Left renal cortex interstitium (tissue), 4 donors: ENCODE measurements at regions not wholly inside any gene's neighbourhood (a gene's known extent, or its start where the extent isn't known, plus 50 kb on each side); places are given as distances from the start of the nearest gene placed in this dataset.

Experiments used
- DNase-seq, 4 donors: peaks; one replicate each; pipeline ENCODE4 v3.0.0-alpha.2; 2013; ENCODE audit warnings: low read depth in 4 of 4, low spot score in 2 of 4, missing footprints in 1 of 4

DNA sequence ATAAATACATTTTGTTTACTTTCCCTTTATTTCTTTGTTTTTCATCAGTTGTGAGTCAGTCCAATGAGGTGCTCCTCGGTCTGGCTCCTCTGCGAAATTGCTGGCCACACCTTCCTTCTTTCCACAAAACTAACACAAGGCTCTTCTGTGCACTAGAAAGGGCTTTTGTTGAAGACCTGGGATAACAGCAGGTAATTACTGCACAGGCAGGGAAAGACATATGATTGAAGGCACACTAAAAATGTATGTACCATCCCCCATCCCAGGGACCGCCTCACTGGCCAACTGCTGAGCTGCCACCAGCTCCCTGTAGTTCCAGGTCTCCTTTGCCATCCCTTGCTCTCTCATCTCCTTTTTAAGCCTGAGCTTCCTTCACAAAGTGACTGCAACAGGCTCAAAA, 180.5 kb downstream of the EFNB2 start:
- DNase-seq = no peak

DNA sequence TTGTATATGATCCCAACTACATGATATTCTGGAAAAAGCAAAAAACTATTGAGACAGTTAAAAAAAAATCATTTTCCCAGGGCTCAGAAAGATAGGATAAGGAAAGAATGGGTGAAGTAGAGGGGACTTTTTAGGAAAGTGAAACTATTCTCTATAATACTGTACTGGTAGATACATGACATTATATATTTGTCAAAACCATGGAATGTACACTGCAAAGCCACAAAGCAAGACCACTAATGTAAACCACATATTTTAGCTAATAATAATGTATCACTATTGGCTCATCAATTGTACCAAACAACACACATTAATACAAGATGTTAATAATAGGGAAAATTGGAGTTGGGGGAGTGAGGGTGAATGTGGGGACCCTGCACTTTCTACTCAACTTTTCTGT, 182.6 kb downstream of the EFNB2 start:
- DNase-seq = no peak

DNA sequence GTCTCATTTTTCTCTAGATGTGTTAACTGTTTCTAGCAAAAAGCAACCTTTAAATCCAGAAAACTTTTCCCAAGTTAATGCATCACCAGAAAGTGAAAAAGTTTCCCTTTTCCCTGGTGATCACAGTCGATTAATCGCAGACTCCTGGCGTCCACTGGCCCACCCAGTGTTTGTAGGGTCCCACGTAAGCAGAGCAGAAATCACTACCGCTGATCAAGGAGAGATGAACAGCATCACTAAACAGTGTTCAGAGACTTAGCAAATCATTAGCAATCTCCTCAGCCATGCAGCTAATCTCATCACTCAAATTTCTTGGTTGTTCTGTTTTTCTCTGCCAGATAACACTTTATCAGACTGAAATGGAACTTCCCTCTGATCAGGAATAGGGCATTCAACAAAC, 184.2 kb downstream of the EFNB2 start:
- DNase-seq = no peak

DNA sequence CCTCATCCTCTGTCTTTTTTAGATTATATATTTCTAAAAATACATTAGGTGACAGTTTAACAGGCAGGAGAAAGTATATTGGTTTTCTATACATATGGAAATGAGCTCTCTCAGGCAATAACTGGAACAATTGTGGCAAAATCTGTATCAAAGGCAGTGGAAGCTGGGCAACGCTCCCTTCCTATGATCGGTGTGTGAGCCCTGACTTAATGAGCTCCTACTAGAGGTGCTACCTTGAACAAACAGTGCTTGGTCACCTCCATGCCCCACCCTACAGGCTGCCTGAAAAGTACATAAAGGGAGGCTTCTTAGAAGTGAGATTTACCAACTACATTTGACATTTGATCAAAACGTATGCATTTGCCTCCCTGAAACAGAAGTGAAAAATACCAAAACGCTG, 185.3 kb downstream of the EFNB2 start:
- DNase-seq = no peak

DNA sequence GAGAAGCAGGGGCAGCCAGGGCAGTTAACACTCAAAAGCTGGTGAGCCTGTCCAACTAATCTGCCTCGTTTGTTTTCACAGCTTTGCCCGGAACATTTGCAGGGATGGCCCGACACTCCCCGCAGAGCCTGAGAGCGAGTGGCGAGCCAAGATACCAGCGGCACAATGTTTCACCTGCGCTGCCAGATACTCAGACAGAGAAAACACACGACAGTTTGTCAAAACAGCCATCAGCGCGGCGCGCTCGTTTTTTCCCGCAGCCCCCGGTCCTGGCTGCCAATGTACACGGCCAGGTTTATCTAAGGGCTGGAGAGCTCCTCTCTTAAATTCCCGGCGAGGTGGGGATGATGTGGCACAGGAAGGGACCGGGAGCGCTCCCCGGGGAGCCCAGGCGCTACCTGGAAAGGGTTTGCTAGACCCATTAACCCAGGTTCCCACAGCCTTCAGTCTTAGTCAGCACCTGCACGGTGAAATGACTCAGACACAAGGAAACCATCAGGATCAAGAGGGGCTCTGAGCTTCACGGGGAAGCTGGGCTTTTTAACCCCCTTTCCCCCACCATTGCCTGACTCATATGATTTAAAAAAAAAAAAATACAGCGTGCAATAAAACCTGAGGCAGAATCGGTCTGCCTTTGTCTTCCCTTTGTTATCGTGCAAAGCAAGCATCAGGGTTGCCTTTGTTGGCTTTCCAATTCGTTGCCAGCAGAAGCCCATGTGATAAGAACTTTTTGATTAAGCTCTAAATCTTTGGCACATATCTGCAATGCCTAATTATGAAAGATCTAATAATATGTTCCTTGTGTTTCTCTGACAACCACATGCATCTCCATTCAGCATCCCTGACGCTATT, 186.2 kb downstream of the EFNB2 start:
- no peak for DNase-seq

DNA sequence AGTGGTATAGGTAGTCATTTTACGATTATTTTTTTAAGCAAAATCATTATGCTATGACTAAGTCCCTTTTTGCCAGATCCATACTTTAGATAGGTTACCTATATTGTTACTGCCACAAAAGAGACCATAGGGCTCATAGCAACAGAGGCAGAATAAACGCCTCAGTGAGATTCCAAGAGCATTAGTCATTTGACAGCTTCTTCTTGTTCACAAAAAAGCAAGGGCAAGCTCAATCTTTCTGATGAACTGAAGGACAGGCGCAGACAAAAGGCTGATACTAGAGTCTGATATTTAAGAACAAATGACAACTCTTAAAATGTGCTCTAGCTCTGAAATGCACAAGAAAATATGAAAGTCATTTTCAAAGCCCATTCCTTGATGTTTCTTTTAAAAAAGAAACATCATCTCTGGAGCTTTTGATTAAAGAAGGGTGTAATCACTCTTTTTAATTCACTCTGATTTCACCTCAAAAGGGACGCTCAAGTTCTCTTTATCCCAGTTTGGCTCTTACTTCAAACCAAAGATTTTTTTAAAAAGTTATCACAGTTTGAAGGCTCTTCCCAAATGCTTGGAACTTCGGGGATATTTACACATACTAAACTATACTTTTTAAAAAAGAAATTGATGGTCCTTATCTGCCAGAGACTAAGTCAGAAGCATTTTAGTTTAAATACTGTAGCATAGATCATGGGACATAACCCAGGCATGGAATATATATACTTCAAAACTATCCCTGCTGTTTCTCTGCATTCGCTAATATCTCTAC, 187.2 kb downstream of the EFNB2 start:
- DNase-seq = no peak

DNA sequence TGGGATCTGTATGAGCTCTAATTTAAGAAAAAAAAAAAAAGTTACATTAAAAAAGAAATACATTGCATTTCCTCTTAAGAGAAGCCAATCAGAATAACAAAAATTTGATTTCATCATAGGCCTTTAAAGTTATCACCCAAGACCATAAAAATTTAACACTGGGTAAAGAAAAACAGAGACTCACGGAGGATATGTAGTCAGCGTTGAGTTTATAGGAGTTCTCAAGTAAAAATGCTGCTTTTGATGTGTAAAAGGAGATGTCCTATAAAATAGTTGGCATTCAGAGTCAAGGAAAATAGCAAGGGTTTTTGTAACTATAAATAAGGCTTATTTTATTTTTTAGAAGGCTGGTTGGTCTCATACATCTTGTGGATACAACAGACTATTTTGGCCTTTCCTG, 191.1 kb downstream of the EFNB2 start:
- no peak for DNase-seq

DNA sequence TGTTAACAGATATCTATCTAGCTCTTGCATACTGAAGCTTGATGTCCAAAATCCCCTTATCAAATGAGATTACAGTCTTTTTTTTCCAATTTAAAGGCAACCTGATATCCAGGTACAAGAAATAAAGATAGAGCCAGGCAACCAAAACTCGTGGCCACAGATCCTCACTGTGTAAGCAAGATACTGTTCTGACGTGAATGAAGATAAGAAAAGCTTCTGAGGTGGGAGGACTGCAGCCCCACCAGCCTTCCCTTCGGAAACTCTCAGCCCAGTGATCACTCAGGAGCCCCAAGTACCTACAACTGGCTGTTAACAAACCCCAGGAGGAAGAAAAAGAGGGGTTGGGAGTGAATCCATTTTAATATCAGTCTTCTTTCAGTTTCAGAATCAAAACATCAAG, 191.6 kb downstream of the EFNB2 start:
- no peak for DNase-seq

DNA sequence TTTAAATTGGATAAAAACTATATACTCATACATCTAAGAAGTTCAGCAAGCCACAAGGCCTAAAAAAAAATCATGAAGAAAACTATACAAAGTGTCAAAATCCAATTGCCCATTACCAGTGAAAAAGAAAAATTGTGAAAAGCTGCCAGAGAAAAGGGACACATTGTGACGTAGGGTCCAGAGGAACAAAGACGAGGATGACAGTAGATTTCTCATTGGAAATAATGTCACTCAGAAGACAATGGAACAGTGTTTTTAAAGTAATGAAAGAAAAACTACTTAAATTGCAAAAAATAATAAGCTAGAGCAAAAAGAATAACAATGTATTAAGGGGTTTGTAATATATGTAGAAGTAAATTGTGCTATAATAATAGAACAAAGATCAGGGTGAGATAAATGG, 195.2 kb downstream of the EFNB2 start:
- no peak for DNase-seq

DNA sequence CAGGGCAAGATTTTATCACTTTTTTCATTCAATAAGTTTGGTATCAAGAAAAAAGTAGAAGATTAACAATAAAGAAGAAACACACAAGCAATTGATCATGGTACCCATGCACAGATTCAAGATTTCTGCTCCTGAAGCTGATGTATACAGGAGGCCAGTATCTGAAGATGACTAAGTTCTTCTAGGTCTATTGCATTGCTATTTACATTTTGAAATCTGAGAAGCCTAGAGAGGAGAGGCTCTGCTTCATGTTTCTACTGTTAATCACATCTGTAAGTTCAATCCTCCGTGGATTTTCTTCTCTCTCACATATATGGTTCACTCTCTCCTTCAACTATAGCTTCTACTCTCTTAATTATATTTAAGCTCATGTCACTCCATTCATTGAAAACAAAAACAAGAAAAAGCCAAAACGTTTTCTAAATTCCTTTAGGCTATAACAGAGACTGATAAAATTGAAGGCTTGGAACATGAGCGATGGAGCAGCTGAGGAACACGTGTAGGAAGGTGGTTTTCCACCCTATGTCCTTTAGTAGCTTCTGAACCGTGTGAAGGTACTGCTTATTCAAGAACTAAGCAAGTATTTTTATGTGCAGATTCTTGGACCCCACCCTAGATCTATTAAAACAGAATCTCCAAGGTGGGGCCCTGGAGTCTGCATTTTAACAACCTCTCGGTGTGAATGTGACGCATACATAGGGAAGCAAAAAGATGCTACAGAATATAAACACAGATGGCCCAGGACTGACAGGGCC, 198.2 kb downstream of the EFNB2 start:
- no peak for DNase-seq

DNA sequence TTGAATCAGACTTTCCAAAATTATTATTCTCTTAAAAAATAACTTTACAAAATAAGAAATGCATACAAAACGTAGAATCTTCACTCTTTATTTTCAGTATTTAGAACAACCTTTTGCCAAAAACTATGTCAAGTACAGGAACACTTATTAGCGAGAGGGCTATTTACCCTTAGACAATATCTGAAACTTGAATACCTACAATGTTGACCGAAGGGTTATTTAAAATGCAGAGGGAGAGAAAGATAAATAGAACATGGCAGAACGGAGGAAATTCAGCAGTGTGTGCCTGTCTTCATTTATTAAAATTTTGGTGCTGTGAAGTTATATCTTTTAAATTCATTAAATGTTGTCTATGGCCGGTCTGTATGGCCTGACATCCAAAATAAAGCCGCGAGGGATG, 198.8 kb downstream of the EFNB2 start:
- DNase-seq = no peak

DNA sequence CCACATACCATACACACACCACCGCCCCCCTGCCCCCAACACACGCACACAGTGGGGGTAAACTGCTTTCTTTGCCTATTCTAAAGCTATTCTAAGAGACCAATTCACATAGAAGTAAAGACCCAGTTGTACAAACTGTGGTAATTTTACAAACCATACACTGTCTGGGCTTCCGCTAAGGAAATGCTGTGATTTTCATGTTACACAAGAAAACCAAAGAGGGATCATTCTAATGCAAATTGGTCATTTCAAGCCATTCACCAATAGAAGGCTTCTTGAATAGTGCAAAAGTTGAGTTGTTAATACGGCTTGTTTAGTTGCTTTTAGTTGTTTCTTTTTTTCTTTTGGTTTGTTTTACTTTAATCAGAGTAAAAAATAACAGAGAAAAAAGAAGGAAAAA, 202.8 kb downstream of the EFNB2 start:
- no peak for DNase-seq

DNA sequence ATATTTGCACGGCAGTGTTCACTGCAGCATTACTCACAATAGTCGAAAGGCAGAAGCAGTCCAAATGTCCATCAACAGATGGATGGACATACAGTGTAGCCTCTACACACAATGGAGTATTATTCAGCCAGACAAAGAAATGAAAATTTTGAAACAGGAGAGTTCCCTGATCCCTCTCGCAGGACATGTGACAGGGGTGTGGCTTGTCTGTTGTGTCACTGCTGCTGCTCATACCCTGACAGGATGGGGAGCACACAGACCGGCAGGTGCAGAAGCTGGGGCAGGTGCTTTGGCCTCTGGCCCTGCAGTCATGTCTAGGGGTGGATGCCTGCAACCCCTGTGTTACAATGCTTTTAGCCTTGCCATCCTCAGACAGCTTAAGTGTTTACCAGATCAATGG, 204.3 kb downstream of the EFNB2 start:
- DNase-seq = no peak

DNA sequence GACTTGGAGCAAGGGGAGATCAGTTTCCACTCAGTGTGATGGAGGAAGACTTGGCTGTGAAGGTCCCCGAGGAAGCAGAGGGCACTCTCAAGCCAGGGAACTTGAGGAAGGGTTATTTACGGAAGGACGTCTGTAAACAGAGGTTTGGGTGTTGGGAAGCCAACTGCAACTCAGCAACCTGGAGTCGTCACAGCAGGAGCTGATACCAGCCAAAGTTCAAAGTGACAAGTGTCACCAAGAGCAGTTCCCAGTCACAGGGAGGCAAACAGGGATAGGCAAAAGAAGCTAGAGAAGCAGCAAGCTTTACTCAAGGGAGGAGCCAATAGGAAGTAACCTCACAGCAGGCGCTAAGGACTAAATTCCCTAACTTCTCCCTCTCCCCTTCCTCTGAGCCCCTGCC, 205.5 kb downstream of the EFNB2 start:
- no peak for DNase-seq

DNA sequence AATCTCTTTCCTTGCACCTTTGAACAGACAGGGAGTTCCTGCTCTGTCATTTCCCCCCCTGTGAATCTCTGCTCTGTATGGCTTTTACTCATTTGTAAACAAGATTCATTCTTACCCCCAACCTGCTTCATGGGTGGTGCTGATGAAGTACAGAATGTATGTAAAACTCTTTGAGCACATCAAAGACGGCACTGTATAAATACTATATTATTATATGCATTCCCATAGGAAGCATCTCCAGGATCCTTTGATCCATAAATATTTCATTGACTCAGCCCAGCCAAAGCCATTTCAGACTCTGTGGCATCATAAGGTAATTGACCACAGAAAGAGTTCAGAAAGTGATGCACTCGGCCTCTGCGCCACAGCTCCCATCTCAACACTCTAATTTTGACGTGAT, 208.7 kb downstream of the EFNB2 start:
- DNase-seq = no peak

DNA sequence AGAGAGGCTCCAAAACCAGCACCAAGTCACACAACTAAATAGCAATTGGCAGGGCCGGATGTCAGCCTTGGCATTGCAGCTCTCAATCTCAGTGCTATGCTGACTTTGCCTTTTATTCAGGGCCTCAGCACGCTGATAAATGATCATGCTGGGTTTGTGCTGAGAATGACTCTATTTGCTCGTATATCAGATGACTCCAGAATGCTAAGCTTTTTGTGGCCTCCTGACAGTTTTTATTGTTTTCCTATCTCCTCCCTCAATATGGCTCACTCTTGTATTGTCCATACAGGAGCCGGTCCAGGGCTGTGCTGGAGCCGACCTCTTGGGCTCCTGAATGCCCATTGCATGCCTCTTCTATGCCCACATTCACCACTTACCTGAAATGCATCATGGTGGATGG, 211.0 kb downstream of the EFNB2 start:
- DNase-seq = no peak

DNA sequence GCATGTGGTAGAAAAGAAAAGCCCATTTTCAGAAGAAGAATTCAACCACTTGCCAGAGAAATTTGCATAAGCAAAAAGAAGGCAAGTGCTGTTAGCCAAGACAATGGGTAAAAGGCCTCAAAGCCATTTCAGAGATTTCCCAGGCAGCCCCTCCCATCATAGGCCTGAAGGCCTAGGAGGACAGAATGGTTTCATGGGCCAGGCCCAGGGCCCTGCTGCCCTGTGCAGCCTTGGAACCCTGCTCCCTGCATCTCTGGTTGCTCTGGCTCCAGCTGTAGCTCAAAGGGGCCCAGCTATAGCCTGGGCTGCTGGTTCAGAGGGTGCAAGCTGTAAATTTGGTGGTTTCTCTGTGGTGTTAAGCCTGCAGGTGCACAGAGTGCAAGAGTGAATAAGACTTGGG, 212.8 kb downstream of the EFNB2 start:
- DNase-seq = no peak

DNA sequence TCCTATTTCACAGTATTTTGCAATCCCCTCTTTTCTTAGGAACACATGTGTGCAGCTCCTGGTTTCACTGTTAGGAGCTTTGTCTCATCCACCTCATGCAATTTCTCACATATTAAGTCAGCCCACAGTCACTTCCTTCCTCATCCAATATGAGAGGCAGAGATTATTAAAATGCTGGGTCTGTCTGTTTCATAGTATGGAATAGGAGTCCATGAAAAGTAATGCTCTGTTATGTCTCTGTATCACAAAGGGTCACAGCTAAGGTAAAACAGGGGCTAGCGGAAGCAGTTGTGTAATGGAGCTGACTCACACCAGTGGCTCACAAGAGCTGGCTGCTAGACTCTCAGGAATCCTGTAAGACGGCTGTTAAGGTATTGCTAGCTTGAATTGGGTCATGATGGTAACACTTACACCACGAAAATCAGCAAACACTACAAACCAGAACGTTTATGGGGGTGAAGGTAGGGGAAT, 216.5 kb downstream of the EFNB2 start:
- no peak for DNase-seq

DNA sequence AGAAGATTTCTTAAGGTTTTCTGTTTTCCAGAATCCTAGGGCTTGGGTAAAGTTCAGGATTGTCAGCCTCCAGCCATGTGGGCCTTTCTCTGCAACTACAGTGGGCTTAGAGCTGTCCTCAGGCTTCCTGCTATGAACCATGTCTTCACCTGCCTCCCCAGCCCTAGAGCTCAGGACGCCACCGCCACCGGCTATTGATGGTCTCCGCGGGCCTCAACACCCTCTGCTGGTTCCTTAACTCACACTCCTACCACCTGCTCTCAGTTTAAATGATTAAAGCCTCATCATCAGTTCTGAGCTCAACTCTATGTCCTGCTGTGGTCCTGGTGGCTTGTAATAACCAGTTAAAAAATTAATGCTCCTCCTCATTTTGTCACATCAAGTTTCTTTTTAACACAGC, 221.0 kb downstream of the EFNB2 start:
- no peak for DNase-seq

DNA sequence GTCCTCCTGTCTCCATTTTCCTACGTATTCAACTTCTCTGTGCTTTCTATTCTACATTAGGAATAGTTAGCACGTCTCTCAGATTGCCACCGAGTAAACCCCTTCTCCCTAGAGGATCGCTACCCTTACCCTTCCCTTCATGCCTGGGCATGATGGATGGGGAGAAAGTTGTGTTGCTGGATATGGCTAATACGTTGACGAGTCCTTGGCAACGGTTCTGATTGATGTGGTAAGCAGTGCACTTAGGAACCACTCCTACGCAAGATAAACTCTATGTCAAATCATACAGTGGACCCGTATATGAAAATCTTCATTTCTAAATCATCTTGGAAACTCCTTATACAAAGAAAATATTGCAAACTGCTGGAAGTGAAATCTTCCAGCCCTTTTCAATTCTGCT, 224.5 kb downstream of the EFNB2 start:
- no peak for DNase-seq

DNA sequence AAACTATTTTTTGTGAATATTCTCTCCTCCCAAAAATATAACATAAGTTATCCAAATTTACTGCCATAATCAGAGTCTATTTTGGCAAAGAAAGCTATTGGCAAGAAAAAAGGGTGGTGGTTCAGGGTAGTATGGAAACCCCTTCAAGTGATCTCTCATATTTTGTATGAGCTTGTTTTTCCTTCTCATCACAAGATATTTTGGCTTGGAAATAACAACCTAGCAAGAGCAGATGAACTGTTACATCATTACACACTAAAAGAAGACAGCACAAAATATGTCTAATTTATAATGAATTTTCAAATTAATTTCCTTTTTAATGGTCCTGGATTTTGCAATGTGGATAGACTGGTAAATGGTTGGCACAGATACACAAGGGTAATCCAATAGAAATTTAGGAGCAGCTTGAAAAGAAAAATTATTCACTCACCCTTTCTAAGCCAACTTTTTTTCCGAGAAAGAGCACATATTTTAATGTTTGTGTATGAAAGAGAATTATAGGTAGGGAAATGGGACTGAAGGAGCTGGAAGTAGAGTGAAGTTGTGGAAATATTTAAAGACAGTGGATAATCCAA, 225.1 kb downstream of the EFNB2 start:
- no peak for DNase-seq
